Kidney (tissue), 13 donors: ENCODE measurements at regions not wholly inside any gene's neighbourhood (a gene's known extent, or its start where the extent isn't known, plus 50 kb on each side); places are given as distances from the start of the nearest gene placed in this dataset.

Experiments
- DNase-seq, 5 donors: peaks; one replicate each; pipeline ENCODE4 v3.0.0-alpha.2; 2013 to 2020
- FAIRE-seq: peaks from 2 replicates; lab custom pipeline; 2012; peaks lifted over from hg19 to GRCh38; lab: Jason Lieb, UNC
- H3K27ac ChIP-seq, 2 donors: one replicate each; pipeline ENCODE4 v1.7.0; 2013; ENCODE audit warnings: low read depth in 2 of 2, low read length in 2 of 2, inconsistent platforms in 1 of 2
- H3K27me3 ChIP-seq: one replicate; pipeline ENCODE4 v1.7.1; 2013; ENCODE audit warnings: low read length, inconsistent platforms; ENCODE audit not compliant: control insufficient read depth, insufficient read depth
- H3K36me3 ChIP-seq, 3 donors: one replicate each; pipeline versions ENCODE4 v1.7.0 to v1.7.1; 2013; ENCODE audit warnings: low read length in 3 of 3, control low read depth in 1 of 3, inconsistent platforms in 1 of 3; ENCODE audit not compliant: insufficient read depth in 3 of 3, control insufficient read depth in 2 of 3
- H3K4me1 ChIP-seq, 3 donors: one replicate each; pipeline versions ENCODE4 v1.7.0 to v1.7.1; 2013; ENCODE audit warnings: low read length in 3 of 3, inconsistent platforms in 1 of 3, low read depth in 1 of 3; ENCODE audit not compliant: control insufficient read depth in 2 of 3, insufficient read depth in 2 of 3
- H3K4me3 ChIP-seq, 3 donors: one replicate each; pipeline versions ENCODE4 v1.7.0 to v1.8.1; 2013; ENCODE audit warnings: low read length in 3 of 3, control low read depth in 1 of 3, inconsistent platforms in 1 of 3
- H3K9ac ChIP-seq, 3 donors: one replicate each; pipeline versions ENCODE4 v1.7.0 to v1.7.1; 2013; ENCODE audit warnings: low read length in 3 of 3, control low read depth in 1 of 3, inconsistent platforms in 1 of 3
- H3K9me3 ChIP-seq, 3 donors: one replicate each; pipeline versions ENCODE4 v1.7.0 to v1.7.1; 2013; ENCODE audit warnings: low read length in 3 of 3, control low read depth in 1 of 3, inconsistent platforms in 1 of 3; ENCODE audit not compliant: control insufficient read depth in 2 of 3, insufficient read depth in 1 of 3
- intact Hi-C: fragments of 100-400 bp; cut with DNase I; formaldehyde crosslinking; loops from one replicate; pipeline ENCODE4 v1.11.1; 2022
- TF ChIP-seq, protein P1 (sequence below): IDR thresholded peaks from 3 replicates; pipeline ENCODE4 v1.5.1; 2012; ENCODE audit warnings: mild to moderate bottlenecking, moderate library complexity, borderline replicate concordance; ENCODE audit not compliant: insufficient read depth; ENCODE audit errors: extremely low read depth
- donor health status: control.
- donor health status: control.
- donor health status: control.
- donor health status: control.
- donor health status: control.
- donor health status: DM: yes; HTN: yes; CAD: no.
- donor health status: Normal renal cell carcinoma (clear cell type).

DNA sequence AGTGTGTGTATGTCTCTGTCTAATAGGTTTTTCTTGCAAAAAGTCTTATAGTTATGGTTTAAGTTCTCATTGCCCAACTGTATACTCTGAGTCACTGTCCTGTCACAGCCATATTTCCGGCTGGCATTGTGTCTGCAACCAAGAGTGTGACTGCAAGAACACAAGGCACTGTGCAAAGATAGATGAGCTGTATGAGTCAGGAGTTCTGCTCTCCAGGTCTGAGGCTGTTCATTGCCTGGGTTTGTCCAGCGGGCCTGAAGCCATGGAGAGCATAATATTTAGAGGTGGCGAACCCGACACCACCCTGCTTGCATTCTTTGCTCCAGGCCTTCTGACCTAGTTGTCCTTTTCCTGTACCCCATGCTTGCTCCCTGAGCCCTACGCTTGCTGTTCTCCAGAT lies 50.9 kb upstream of the CNIH3 start:
- no peak for FAIRE-seq
- intact Hi-C loops = no loop called here
- H3K9ac ChIP-seq = no peak overlapping the region

GRCh38 chr1:224565611-224566406 lies 50.3 kb upstream of the CNIH3 start:
- no peak overlapping the region for H3K4me3 ChIP-seq
- DNase-seq (no peak), FAIRE-seq (no peak)
- H3K4me1 ChIP-seq = no peaks in the 10 kb centered on the region
- no peak overlapping the region for H3K27ac ChIP-seq
- H3K27me3 ChIP-seq = no peaks in the 10 kb centered on the region
- TF ChIP-seq, protein P1, sequence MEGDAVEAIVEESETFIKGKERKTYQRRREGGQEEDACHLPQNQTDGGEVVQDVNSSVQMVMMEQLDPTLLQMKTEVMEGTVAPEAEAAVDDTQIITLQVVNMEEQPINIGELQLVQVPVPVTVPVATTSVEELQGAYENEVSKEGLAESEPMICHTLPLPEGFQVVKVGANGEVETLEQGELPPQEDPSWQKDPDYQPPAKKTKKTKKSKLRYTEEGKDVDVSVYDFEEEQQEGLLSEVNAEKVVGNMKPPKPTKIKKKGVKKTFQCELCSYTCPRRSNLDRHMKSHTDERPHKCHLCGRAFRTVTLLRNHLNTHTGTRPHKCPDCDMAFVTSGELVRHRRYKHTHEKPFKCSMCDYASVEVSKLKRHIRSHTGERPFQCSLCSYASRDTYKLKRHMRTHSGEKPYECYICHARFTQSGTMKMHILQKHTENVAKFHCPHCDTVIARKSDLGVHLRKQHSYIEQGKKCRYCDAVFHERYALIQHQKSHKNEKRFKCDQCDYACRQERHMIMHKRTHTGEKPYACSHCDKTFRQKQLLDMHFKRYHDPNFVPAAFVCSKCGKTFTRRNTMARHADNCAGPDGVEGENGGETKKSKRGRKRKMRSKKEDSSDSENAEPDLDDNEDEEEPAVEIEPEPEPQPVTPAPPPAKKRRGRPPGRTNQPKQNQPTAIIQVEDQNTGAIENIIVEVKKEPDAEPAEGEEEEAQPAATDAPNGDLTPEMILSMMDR = no peak
- H3K36me3 ChIP-seq = no peaks in the 10 kb centered on the region
- H3K9ac ChIP-seq = no peak overlapping the region
- H3K9me3 ChIP-seq = no peaks in the 10 kb centered on the region
- intact Hi-C loops = no loop called here

More for the DNA sequence above, 50.9 kb upstream of the CNIH3 start:
- Histone ChIP-seq H3K27me3 (no peaks in the 10 kb centered on the region), H3K4me1 (no peaks in the 10 kb centered on the region), H3K4me3 (no peak overlapping the region), H3K36me3 (no peaks in the 10 kb centered on the region), H3K9me3 (no peaks in the 10 kb centered on the region), H3K27ac (no peak overlapping the region)
- TF ChIP-seq, protein P1 = no peak
- DNase-seq = no peak
